Parathyroid adenoma (tissue), 2 donors: ENCODE measurements at regions not wholly inside any gene's neighbourhood (a gene's known extent, or its start where the extent isn't known, plus 50 kb on each side); places are given as distances from the start of the nearest gene placed in this dataset.

ENCODE experiments used
- H2AFZ ChIP-seq: fragments of 300-600 bp; sonication (generic); one replicate; pipeline ENCODE4 v1.7.0; 2017; ENCODE audit warnings: antibody characterized with exemption, mild to moderate bottlenecking
- H3K27ac ChIP-seq: fragments of 300-600 bp; sonication (generic); one replicate; pipeline ENCODE4 v1.7.0; 2017
- H3K27me3 ChIP-seq: fragments of 300-600 bp; sonication (generic); one replicate; pipeline ENCODE4 v1.7.0; 2017; ENCODE audit warnings: low read length; ENCODE audit not compliant: control insufficient read depth, insufficient read depth
- H3K36me3 ChIP-seq: fragments of 300-600 bp; sonication (generic); one replicate; pipeline ENCODE4 v1.7.0; 2017; ENCODE audit warnings: low read length; ENCODE audit not compliant: control insufficient read depth, insufficient read depth
- H3K4me1 ChIP-seq: fragments of 300-600 bp; sonication (generic); one replicate; pipeline ENCODE4 v1.7.0; 2017; ENCODE audit warnings: control low read depth
- H3K4me2 ChIP-seq: fragments of 300-600 bp; sonication (generic); one replicate; pipeline ENCODE4 v1.7.0; 2017; ENCODE audit warnings: low read length
- H3K4me3 ChIP-seq: fragments of 300-600 bp; sonication (generic); one replicate; pipeline ENCODE4 v1.7.0; 2017; ENCODE audit warnings: low read depth, low read length
- H3K79me2 ChIP-seq: fragments of 300-600 bp; sonication (generic); one replicate; pipeline ENCODE4 v1.7.0; 2017; ENCODE audit warnings: control low read depth
- H3K9ac ChIP-seq: fragments of 300-600 bp; sonication (generic); one replicate; pipeline ENCODE4 v1.7.0; 2017; ENCODE audit warnings: mild to moderate bottlenecking
- H3K9me3 ChIP-seq: fragments of 300-600 bp; sonication (generic); one replicate; pipeline ENCODE4 v1.7.0; 2017; ENCODE audit warnings: low read length; ENCODE audit not compliant: control insufficient read depth
- CTCF ChIP-seq: fragments of 300-600 bp; sonication (generic); IDR thresholded peaks from one replicate; pipeline ENCODE4 v1.7.0; 2017; ENCODE audit warnings: antibody characterized with exemption, mild to moderate bottlenecking
- donor health status: primary hyperparathyroidism.

- H3K4me1 ChIP-seq, result no peaks in the 10 kb centered on the region
- H3K4me3 ChIP-seq, result no peak overlapping the region
- TF ChIP-seq CTCF, result no peak
- H3K27me3 ChIP-seq, result no peaks in the 10 kb centered on the region
- H3K36me3 ChIP-seq, result no peaks in the 10 kb centered on the region
- no peak overlapping the region for H2AFZ ChIP-seq
- no peak overlapping the region for H3K4me2 ChIP-seq
- no peaks in the 10 kb centered on the region for H3K9me3 ChIP-seq
- no peaks in the 10 kb centered on the region for H3K79me2 ChIP-seq
- no peak overlapping the region for H3K9ac ChIP-seq
- H3K27ac ChIP-seq, result no peak overlapping the region
Observed at GRCh38 chr4:126559961-126560360, 1072.8 kb upstream of the INTU start.

GRCh38 chr4:126560794-126561193 is 1072.0 kb upstream of the INTU start:
- Histone ChIP-seq H3K4me3 (no peak overlapping the region), H3K9me3 (no peaks in the 10 kb centered on the region), H3K9ac (no peak overlapping the region), H3K27me3 (no peaks in the 10 kb centered on the region), H3K79me2 (no peaks in the 10 kb centered on the region), H2AFZ (no peak overlapping the region), H3K27ac (no peak overlapping the region), H3K36me3 (no peaks in the 10 kb centered on the region), H3K4me2 (no peak overlapping the region), H3K4me1 (no peaks in the 10 kb centered on the region)
- no peak for TF ChIP-seq CTCF

- no peaks in the 10 kb centered on the region for H3K4me1 ChIP-seq
- no peak overlapping the region for H2AFZ ChIP-seq
- H3K9ac ChIP-seq, result no peak overlapping the region
- H3K9me3 ChIP-seq, result no peaks in the 10 kb centered on the region
- no peaks in the 10 kb centered on the region for H3K27me3 ChIP-seq
- no peak overlapping the region for H3K4me2 ChIP-seq
- H3K36me3 ChIP-seq, result no peaks in the 10 kb centered on the region
- no peak overlapping the region for H3K4me3 ChIP-seq
- H3K79me2 ChIP-seq, result no peaks in the 10 kb centered on the region
- no peak for TF ChIP-seq CTCF
- no peak overlapping the region for H3K27ac ChIP-seq
Observed at GRCh38 chr4:126563389-126563788, 1069.4 kb upstream of the INTU start.

GRCh38 chr4:126564283-126564854 is 1068.4 kb upstream of the INTU start:
- H3K9ac ChIP-seq, result no peak overlapping the region
- no peaks in the 10 kb centered on the region for H3K79me2 ChIP-seq
- no peak overlapping the region for H3K4me2 ChIP-seq
- no peaks in the 10 kb centered on the region for H3K4me1 ChIP-seq
- H3K4me3 ChIP-seq, result no peak overlapping the region
- H3K27ac ChIP-seq, result no peak overlapping the region
- no peaks in the 10 kb centered on the region for H3K9me3 ChIP-seq
- H2AFZ ChIP-seq, result no peak overlapping the region
- no peaks in the 10 kb centered on the region for H3K36me3 ChIP-seq
- no peak for TF ChIP-seq CTCF
- no peaks in the 10 kb centered on the region for H3K27me3 ChIP-seq
